ENCODE measurements at regions not wholly inside any gene's neighbourhood (a gene's known extent, or its start where the extent isn't known, plus 50 kb on each side); places are given as distances from the start of the nearest gene placed in this dataset.

GRCh38 chr13:47521890-47522487 lies 479.1 kb downstream of the SUCLA2 start:
- ChIA-PET POLR2A (no interaction called here), CTCF (ENCODE audit: low intra/inter-chr PET ratio, low total read pairs) (no interaction called here)
- FAIRE-seq (no peak), ATAC-seq (no peak), DNase-seq (ENCODE audit: low spot score) (no peak)
- H2AFZ ChIP-seq (ENCODE audit: low read length) = no peak overlapping the region
- 0% methylated on average over 2 of the region's 2 CpGs for whole genome bisulfite sequencing (ENCODE audit: low lambda C conversion rate)
- no peak for TF ChIP-seq ATM (IDR thresholded peaks at IDR 0.05; ENCODE audit: borderline replicate concordance)
- TF ChIP-seq NFKB2 (CRISPR knock-in tag; IDR thresholded peaks at IDR 0.05; ENCODE audit: borderline replicate concordance) = no peak
- TF ChIP-seq HNRNPK (IDR thresholded peaks at IDR 0.05; ENCODE audit: low read depth, low read length, poor library complexity, severe bottlenecking) = no peak
- no peak for TF ChIP-seq PAF1 (CRISPR knock-in tag; IDR thresholded peaks at IDR 0.05)
- TF ChIP-seq ZNF674 (CRISPR knock-in tag; IDR thresholded peaks at IDR 0.05; ENCODE audit: low read depth) = no peak
- no peak for TF ChIP-seq ZNF713 (CRISPR knock-in tag; IDR thresholded peaks at IDR 0.05)
- TF ChIP-seq TOE1 (CRISPR knock-in tag; IDR thresholded peaks at IDR 0.05) = no peak
- H3K36me3 ChIP-seq (replicated peaks in 1 of 2; ENCODE audit: control insufficient read depth in 1 of 2, insufficient read depth in 2 of 2, low read length in 2 of 2) = no peaks in the 10 kb centered on the region
- intact Hi-C loops (cut with micrococcal nuclease; ENCODE audit: unreplicated experiment) = no loop called here
- no peak overlapping the region for H3K27ac ChIP-seq (ENCODE audit: extremely low read length, insufficient read depth, low read length)
- no peaks in the 10 kb centered on the region for H4K20me1 ChIP-seq (ENCODE audit: insufficient read depth, low read length)
- no peak overlapping the region for H3K9ac ChIP-seq (ENCODE audit: insufficient read depth, low read depth, low read length)
- H3K9me3 ChIP-seq (ENCODE audit: low read length) = 0 out of 2 replicates have a peak, but pooled peaks cover 1% of the 10 kb centered on the region
- no peak overlapping the region for H3K4me2 ChIP-seq (ENCODE audit: low read depth, low read length)
- no TSS peak for BruUV-seq (replicated peaks)
- H3K4me1 ChIP-seq (ENCODE audit: insufficient read depth, low read length) = no peaks in the 10 kb centered on the region
- H3K4me3 ChIP-seq (replicated peaks in 1 of 3; ENCODE audit: insufficient read depth in 1 of 3, low read depth in 2 of 3, low read length in 3 of 3) = no peak overlapping the region
- in situ Hi-C loops (cut with HindIII; ENCODE audit: extremely low pct_ligation_motif_present, low pct_unique_long_range_greater_than_20kb) = no loop called here
- no peaks in the 10 kb centered on the region for H3K79me2 ChIP-seq (ENCODE audit: insufficient read depth, low read length)
- no peaks in the 10 kb centered on the region for H3K27me3 ChIP-seq (ENCODE audit: control insufficient read depth in 1 of 2, insufficient read depth in 2 of 2, low read length in 2 of 2)

- BruUV-seq (replicated peaks) = no TSS peak
- peaks cover 11% of the 10 kb centered on the region for H3K9me3 ChIP-seq (ENCODE audit: low read length)
- CTCF ChIA-PET (ENCODE audit: low intra/inter-chr PET ratio, low total read pairs) = no interaction called here
- H4K20me1 ChIP-seq (ENCODE audit: insufficient read depth, low read length) = no peaks in the 10 kb centered on the region
- no peak overlapping the region for H2AFZ ChIP-seq (ENCODE audit: low read length)
- FAIRE-seq (no peak), ATAC-seq (no peak), DNase-seq (ENCODE audit: low spot score) (no peak)
- H3K27ac ChIP-seq (ENCODE audit: extremely low read length, insufficient read depth, low read length) = no peak overlapping the region
- no peaks in the 10 kb centered on the region for H3K79me2 ChIP-seq (ENCODE audit: insufficient read depth, low read length)
- no peaks in the 10 kb centered on the region for H3K36me3 ChIP-seq (replicated peaks in 1 of 2; ENCODE audit: control insufficient read depth in 1 of 2, insufficient read depth in 2 of 2, low read length in 2 of 2)
- H3K27me3 ChIP-seq (ENCODE audit: control insufficient read depth in 1 of 2, insufficient read depth in 2 of 2, low read length in 2 of 2) = no peaks in the 10 kb centered on the region
- in situ Hi-C loops (cut with HindIII; ENCODE audit: extremely low pct_ligation_motif_present, low pct_unique_long_range_greater_than_20kb) (no loop called here), intact Hi-C loops (cut with micrococcal nuclease; ENCODE audit: unreplicated experiment) (no loop called here)
- WGBS (ENCODE audit: low lambda C conversion rate) = 3% methylated on average over 2 of the region's 2 CpGs
- POLR2A ChIA-PET = no interaction called here
- H3K4me1 ChIP-seq (ENCODE audit: insufficient read depth, low read length) = no peaks in the 10 kb centered on the region
- no peak overlapping the region for H3K4me2 ChIP-seq (ENCODE audit: low read depth, low read length)
- no peak overlapping the region for H3K4me3 ChIP-seq (replicated peaks in 1 of 3; ENCODE audit: insufficient read depth in 1 of 3, low read depth in 2 of 3, low read length in 3 of 3)
- H3K9ac ChIP-seq (ENCODE audit: insufficient read depth, low read depth, low read length) = no peak overlapping the region
- no peak for TF ChIP-seq CERS6 (CRISPR knock-in tag; IDR thresholded peaks at IDR 0.05)
- TF ChIP-seq THAP9 (CRISPR knock-in tag; IDR thresholded peaks at IDR 0.05; ENCODE audit: borderline replicate concordance) = no peak
- TF ChIP-seq CSRNP2 (CRISPR knock-in tag; conservative IDR thresholded peaks at IDR 0.05; ENCODE audit: low read depth) = no peak
- TF ChIP-seq TFDP2 (CRISPR knock-in tag; IDR thresholded peaks at IDR 0.05) = no peak
- TF ChIP-seq ATM (IDR thresholded peaks at IDR 0.05; ENCODE audit: borderline replicate concordance) = no peak
- no peak for TF ChIP-seq HOXA3 (CRISPR knock-in tag; IDR thresholded peaks at IDR 0.05)
Measured at GRCh38 chr13:47519626-47520025, 481.4 kb downstream of the SUCLA2 start.

All from HepG2 (cell line).